ENCODE measurements at regions not wholly inside any gene's neighbourhood (a gene's known extent, or its start where the extent isn't known, plus 50 kb on each side); places are given as distances from the start of the nearest gene placed in this dataset.

DNA sequence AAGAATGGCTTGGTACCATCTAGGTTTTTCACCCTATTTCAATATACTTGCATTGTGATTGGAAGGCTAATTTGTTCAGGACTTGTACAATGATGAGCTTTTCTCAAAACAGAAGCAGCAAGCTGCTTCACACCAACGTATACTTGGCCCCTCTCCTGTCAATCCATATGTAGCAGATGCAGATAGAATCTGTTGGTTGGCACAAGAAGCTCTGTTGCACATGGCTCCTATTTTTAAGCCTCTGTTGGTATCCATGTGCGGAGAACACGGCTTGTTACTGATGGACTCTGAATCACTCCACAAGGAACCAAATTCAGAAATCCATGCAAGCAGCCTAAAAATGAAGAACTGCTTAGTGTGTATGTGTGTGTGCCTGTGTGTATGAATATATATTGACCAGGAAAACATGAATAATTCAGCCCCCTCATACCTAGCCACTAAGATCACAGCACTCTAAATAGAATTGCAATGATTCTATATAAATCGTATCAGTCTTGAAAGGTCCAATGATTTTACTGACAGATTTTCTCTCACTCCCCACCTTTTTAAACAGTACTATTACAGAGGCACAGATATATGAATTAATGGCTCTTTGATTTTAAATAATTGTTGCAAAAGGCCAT is 258.4 kb upstream of the DPYD start:
- CTCF ChIA-PET = no interaction called here
- no peaks in the 10 kb centered on the region for H3K4me1 ChIP-seq (ENCODE audit: control extremely low read depth in 1 of 4, control insufficient read depth in 4 of 4, insufficient read depth in 4 of 4, low read length in 3 of 4)
- no peak overlapping the region for H3K27ac ChIP-seq (ENCODE audit: insufficient read depth in 1 of 2, low read depth in 1 of 2, low read length in 2 of 2, poor library complexity in 1 of 2, severe bottlenecking in 2 of 2)
- POLR2A ChIA-PET = no interaction called here
- H3K4me3 ChIP-seq (ENCODE audit: control insufficient read depth in 1 of 7, extremely low read depth in 1 of 7, insufficient read depth in 4 of 7, low read depth in 2 of 7, low read length in 6 of 7) = no peak overlapping the region
- DNase-seq = no peak
- H3K9me3 ChIP-seq (ENCODE audit: control extremely low read depth in 1 of 5, control insufficient read depth in 4 of 5, insufficient read depth in 2 of 5, low read depth in 1 of 5, low read length in 4 of 5) = no peaks in the 10 kb centered on the region
- no peaks in the 10 kb centered on the region for H3K36me3 ChIP-seq (ENCODE audit: control insufficient read depth in 4 of 4, insufficient read depth in 4 of 4, low read length in 3 of 4)
- no peaks in the 10 kb centered on the region for H3K27me3 ChIP-seq (replicated peaks in 2 of 5; ENCODE audit: control insufficient read depth in 4 of 5, insufficient read depth in 5 of 5, low read length in 4 of 5)
- no CpG with 5 or more reads among the region's 4 CpGs for WGBS (ENCODE audit: insufficient coverage)

DNA sequence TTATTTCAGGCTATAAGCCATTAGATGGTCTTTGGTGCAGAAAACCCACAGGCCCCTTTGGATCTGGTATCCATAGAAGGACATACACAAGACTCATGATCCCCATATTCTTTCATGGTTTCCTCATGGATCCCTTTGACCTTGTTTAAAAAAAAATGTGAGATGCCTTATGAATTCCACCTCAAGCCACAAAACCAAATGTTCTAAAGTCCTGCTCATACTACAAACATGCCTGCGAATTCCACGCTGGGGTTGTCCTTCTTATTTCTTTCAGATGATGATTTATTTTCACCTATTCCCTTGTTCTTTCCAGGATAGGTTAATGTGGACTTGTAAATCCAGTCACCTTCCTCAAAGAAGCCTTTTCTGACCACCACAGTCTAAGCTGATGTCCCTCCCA is 256.9 kb upstream of the DPYD start:
- no peak for DNase-seq
- Histone ChIP-seq H3K4me1 (ENCODE audit: control extremely low read depth in 1 of 4, control insufficient read depth in 4 of 4, insufficient read depth in 4 of 4, low read length in 3 of 4) (no peaks in the 10 kb centered on the region), H3K27ac (ENCODE audit: insufficient read depth in 1 of 2, low read depth in 1 of 2, low read length in 2 of 2, poor library complexity in 1 of 2, severe bottlenecking in 2 of 2) (no peak overlapping the region), H3K9me3 (ENCODE audit: control extremely low read depth in 1 of 5, control insufficient read depth in 4 of 5, insufficient read depth in 2 of 5, low read depth in 1 of 5, low read length in 4 of 5) (no peaks in the 10 kb centered on the region), H3K27me3 (replicated peaks in 2 of 5; ENCODE audit: control insufficient read depth in 4 of 5, insufficient read depth in 5 of 5, low read length in 4 of 5) (no peaks in the 10 kb centered on the region), H3K36me3 (ENCODE audit: control insufficient read depth in 4 of 4, insufficient read depth in 4 of 4, low read length in 3 of 4) (no peaks in the 10 kb centered on the region), H3K4me3 (ENCODE audit: control insufficient read depth in 1 of 7, extremely low read depth in 1 of 7, insufficient read depth in 4 of 7, low read depth in 2 of 7, low read length in 6 of 7) (no peak overlapping the region)
- POLR2A ChIA-PET = no interaction called here
- 100% methylated on average over 1 of the region's 2 CpGs for WGBS (ENCODE audit: insufficient coverage)
- CTCF ChIA-PET = interaction anchor here (0.6 kb wide), 1 partner anchor 1037 kb away, joined by 3 read pairs; no protein-coding TSS in a partner anchor

DNA sequence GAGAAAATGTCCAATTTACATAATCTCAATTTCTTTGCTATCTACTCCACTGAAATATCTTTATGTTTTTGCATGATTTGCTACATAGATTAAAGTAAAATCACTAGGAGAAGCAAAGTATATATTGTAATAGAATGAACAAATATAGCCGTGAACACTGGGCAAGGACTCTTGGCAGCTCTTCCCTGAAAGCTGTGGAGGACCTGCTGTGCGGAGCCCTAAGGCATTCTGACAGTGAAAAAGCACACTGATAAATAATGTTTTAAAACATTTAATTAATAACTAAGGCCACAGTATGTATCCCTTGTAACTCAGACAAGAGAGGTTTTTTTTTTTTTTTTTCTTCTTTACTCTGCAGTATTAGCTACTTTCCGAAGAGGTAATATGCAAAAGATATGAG is 256.1 kb upstream of the DPYD start:
- Histone ChIP-seq H3K4me1 (ENCODE audit: control extremely low read depth in 1 of 4, control insufficient read depth in 4 of 4, insufficient read depth in 4 of 4, low read length in 3 of 4) (peaks cover 0 to 4% (median 3%) of the 10 kb centered on the region in 4 experiments), H3K27me3 (replicated peaks in 2 of 5; ENCODE audit: control insufficient read depth in 4 of 5, insufficient read depth in 5 of 5, low read length in 4 of 5) (no peaks in the 10 kb centered on the region), H3K36me3 (ENCODE audit: control insufficient read depth in 4 of 4, insufficient read depth in 4 of 4, low read length in 3 of 4) (no peaks in the 10 kb centered on the region), H3K4me3 (ENCODE audit: control insufficient read depth in 1 of 7, extremely low read depth in 1 of 7, insufficient read depth in 4 of 7, low read depth in 2 of 7, low read length in 6 of 7) (no peak overlapping the region), H3K27ac (ENCODE audit: insufficient read depth in 1 of 2, low read depth in 1 of 2, low read length in 2 of 2, poor library complexity in 1 of 2, severe bottlenecking in 2 of 2) (no peak overlapping the region), H3K9me3 (ENCODE audit: control extremely low read depth in 1 of 5, control insufficient read depth in 4 of 5, insufficient read depth in 2 of 5, low read depth in 1 of 5, low read length in 4 of 5) (no peaks in the 10 kb centered on the region)
- no CpG with 5 or more reads among the region's 3 CpGs for WGBS (ENCODE audit: insufficient coverage)
- ChIA-PET POLR2A (no interaction called here), CTCF (interaction anchor here (0.6 kb wide), 1 partner anchor 1036 kb away, joined by 3 read pairs; no protein-coding TSS in a partner anchor)
- DNase-seq = no peak

DNA sequence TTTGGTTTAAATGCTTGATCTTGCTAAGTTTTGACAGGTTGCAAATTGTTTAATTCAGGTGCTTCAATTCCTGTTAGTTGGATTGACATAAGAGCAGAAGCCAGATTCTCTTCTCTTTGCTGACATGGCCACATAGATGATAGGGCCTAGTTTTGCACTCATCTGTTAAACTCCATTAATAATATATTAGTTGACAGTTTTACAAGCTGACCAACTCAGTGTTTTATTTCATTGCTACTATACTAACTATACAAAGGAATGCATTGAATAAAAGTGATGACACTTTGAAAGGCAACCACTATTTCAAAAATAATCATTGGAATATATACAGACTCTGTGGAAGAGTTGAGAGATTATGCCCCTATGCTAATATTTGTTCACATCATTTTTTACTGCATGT is 255.6 kb upstream of the DPYD start:
- Histone ChIP-seq H3K36me3 (ENCODE audit: control insufficient read depth in 4 of 4, insufficient read depth in 4 of 4, low read length in 3 of 4) (no peaks in the 10 kb centered on the region), H3K4me3 (ENCODE audit: control insufficient read depth in 1 of 7, extremely low read depth in 1 of 7, insufficient read depth in 4 of 7, low read depth in 2 of 7, low read length in 6 of 7) (no peak overlapping the region), H3K27me3 (replicated peaks in 2 of 5; ENCODE audit: control insufficient read depth in 4 of 5, insufficient read depth in 5 of 5, low read length in 4 of 5) (no peaks in the 10 kb centered on the region), H3K9me3 (ENCODE audit: control extremely low read depth in 1 of 5, control insufficient read depth in 4 of 5, insufficient read depth in 2 of 5, low read depth in 1 of 5, low read length in 4 of 5) (no peaks in the 10 kb centered on the region), H3K4me1 (ENCODE audit: control extremely low read depth in 1 of 4, control insufficient read depth in 4 of 4, insufficient read depth in 4 of 4, low read length in 3 of 4) (peaks cover 3 to 10% (median 4%) of the 10 kb centered on the region in 4 experiments), H3K27ac (ENCODE audit: insufficient read depth in 1 of 2, low read depth in 1 of 2, low read length in 2 of 2, poor library complexity in 1 of 2, severe bottlenecking in 2 of 2) (no peak overlapping the region)
- DNase-seq = no peak
- ChIA-PET CTCF (no interaction called here), POLR2A (no interaction called here)

DNA sequence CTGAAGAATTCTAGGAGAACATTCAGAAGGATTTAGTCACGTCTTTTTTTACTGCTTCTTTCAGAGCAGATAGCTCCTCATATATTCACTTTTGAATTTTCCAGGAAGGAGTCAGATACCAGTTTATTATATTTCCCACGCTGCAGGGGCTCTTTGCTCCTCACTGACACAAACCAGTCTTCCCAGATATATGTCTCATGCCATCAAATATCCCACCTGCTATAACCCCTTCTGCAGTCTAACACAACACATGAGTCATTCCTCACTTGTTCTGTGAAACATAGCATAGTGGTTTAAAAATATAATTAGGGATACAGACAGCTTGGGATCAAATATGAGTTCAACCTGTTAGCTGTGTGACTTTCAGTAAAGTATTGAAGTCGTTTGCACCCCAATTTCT is 251.7 kb upstream of the DPYD start:
- Histone ChIP-seq H3K36me3 (ENCODE audit: control insufficient read depth in 4 of 4, insufficient read depth in 4 of 4, low read length in 3 of 4) (no peaks in the 10 kb centered on the region), H3K27me3 (replicated peaks in 2 of 5; ENCODE audit: control insufficient read depth in 4 of 5, insufficient read depth in 5 of 5, low read length in 4 of 5) (no peaks in the 10 kb centered on the region), H3K4me3 (ENCODE audit: control insufficient read depth in 1 of 7, extremely low read depth in 1 of 7, insufficient read depth in 4 of 7, low read depth in 2 of 7, low read length in 6 of 7) (no peak overlapping the region), H3K4me1 (ENCODE audit: control extremely low read depth in 1 of 4, control insufficient read depth in 4 of 4, insufficient read depth in 4 of 4, low read length in 3 of 4) (peaks cover 3 to 10% (median 4%) of the 10 kb centered on the region in 4 experiments), H3K9me3 (ENCODE audit: control extremely low read depth in 1 of 5, control insufficient read depth in 4 of 5, insufficient read depth in 2 of 5, low read depth in 1 of 5, low read length in 4 of 5) (no peaks in the 10 kb centered on the region), H3K27ac (ENCODE audit: insufficient read depth in 1 of 2, low read depth in 1 of 2, low read length in 2 of 2, poor library complexity in 1 of 2, severe bottlenecking in 2 of 2) (no peak overlapping the region)
- ChIA-PET CTCF (no interaction called here), POLR2A (no interaction called here)
- no peak for DNase-seq
- 78% methylated on average over 3 of the region's 3 CpGs for WGBS (ENCODE audit: insufficient coverage)

DNA sequence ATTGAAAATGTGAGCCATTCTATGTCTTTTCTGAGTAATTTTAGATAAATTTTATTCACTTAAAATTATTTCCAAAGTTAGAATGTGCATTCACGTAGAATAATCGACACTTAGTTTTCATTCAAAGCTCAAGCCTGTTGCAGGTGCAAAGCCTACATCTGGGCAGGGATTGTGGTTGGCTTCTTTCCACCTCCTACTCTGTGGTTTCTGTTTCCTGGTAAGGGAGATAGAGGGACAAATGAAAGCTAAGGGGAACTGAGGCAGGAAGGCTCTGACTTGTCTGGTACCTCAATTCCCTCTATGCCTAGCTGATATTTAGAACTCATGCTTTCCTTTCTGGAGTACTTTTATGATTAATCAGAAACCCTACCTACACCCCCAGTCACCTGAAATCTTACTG is 251.2 kb upstream of the DPYD start:
- Histone ChIP-seq H3K9me3 (ENCODE audit: control extremely low read depth in 1 of 5, control insufficient read depth in 4 of 5, insufficient read depth in 2 of 5, low read depth in 1 of 5, low read length in 4 of 5) (no peaks in the 10 kb centered on the region), H3K4me1 (ENCODE audit: control extremely low read depth in 1 of 4, control insufficient read depth in 4 of 4, insufficient read depth in 4 of 4, low read length in 3 of 4) (peaks cover 3 to 10% (median 4%) of the 10 kb centered on the region in 4 experiments), H3K27me3 (replicated peaks in 2 of 5; ENCODE audit: control insufficient read depth in 4 of 5, insufficient read depth in 5 of 5, low read length in 4 of 5) (no peaks in the 10 kb centered on the region), H3K27ac (ENCODE audit: insufficient read depth in 1 of 2, low read depth in 1 of 2, low read length in 2 of 2, poor library complexity in 1 of 2, severe bottlenecking in 2 of 2) (no peak overlapping the region), H3K36me3 (ENCODE audit: control insufficient read depth in 4 of 4, insufficient read depth in 4 of 4, low read length in 3 of 4) (no peaks in the 10 kb centered on the region), H3K4me3 (ENCODE audit: control insufficient read depth in 1 of 7, extremely low read depth in 1 of 7, insufficient read depth in 4 of 7, low read depth in 2 of 7, low read length in 6 of 7) (peak overlapping the region in 1 of 7 experiments; percentile 18)
- 0% methylated on average over 2 of the region's 2 CpGs for WGBS (ENCODE audit: insufficient coverage)
- POLR2A ChIA-PET = no interaction called here
- peak in 2 of 3 donors; percentile 44 to 50 for DNase-seq
- CTCF ChIA-PET = no interaction called here

DNA sequence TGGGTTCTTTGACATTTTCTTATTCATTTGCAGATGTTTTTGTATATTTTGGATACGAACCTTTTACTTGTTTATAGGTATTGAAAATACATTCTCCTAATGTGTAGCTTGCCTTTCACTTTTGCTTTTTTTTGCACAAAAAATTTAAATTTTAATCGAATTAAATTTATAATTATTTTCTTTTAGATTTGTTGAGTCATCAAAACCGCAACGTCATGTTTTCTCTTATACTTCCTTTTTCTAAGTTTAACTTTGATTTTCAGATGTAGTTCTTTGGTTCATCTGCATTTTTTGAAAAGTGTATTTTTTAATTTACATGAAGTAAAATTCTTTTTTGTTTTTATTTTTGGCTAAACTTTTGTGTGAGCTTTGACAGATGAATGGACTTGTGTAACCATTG is 243.7 kb upstream of the DPYD start:
- Histone ChIP-seq H3K4me3 (ENCODE audit: control insufficient read depth in 1 of 7, extremely low read depth in 1 of 7, insufficient read depth in 4 of 7, low read depth in 2 of 7, low read length in 6 of 7) (no peak overlapping the region), H3K27ac (ENCODE audit: insufficient read depth in 1 of 2, low read depth in 1 of 2, low read length in 2 of 2, poor library complexity in 1 of 2, severe bottlenecking in 2 of 2) (no peak overlapping the region), H3K36me3 (ENCODE audit: control insufficient read depth in 4 of 4, insufficient read depth in 4 of 4, low read length in 3 of 4) (no peaks in the 10 kb centered on the region), H3K4me1 (ENCODE audit: control extremely low read depth in 1 of 4, control insufficient read depth in 4 of 4, insufficient read depth in 4 of 4, low read length in 3 of 4) (peaks cover 0 to 9% (median 2%) of the 10 kb centered on the region in 4 experiments), H3K27me3 (replicated peaks in 2 of 5; ENCODE audit: control insufficient read depth in 4 of 5, insufficient read depth in 5 of 5, low read length in 4 of 5) (no peaks in the 10 kb centered on the region), H3K9me3 (ENCODE audit: control extremely low read depth in 1 of 5, control insufficient read depth in 4 of 5, insufficient read depth in 2 of 5, low read depth in 1 of 5, low read length in 4 of 5) (no peaks in the 10 kb centered on the region)
- WGBS (ENCODE audit: insufficient coverage) = no CpG with 5 or more reads among the region's 4 CpGs
- peak in 2 of 3 donors; percentile 70 to 77 for DNase-seq
- ChIA-PET POLR2A (no interaction called here), CTCF (no interaction called here)

Measured in common myeloid progenitor, CD34-positive (primary cell).